Pancreas (tissue), 10 donors: ENCODE measurements at regions not wholly inside any gene's neighbourhood (a gene's known extent, or its start where the extent isn't known, plus 50 kb on each side); places are given as distances from the start of the nearest gene placed in this dataset.

Experiments used
- ATAC-seq, 4 donors: fragments of 200-7000 bp; cut with Tn5 transposase; one replicate each; pipeline versions ENCODE4 v1.8.0 to v1.9.1; 2020; ENCODE audit warnings: mild to moderate bottlenecking in 4 of 4, moderate library complexity in 4 of 4
- DNase-seq, 6 donors: peaks; one replicate each; pipeline ENCODE4 v3.0.0-alpha.2; 2020
- FAIRE-seq: peaks from 2 replicates; lab custom pipeline; 2012; peaks lifted over from hg19 to GRCh38; lab: Jason Lieb, UNC
- H3K27ac ChIP-seq, 4 donors: fragments of 200-600 bp; sonication (generic); 1 replicate in 3 of 4; 2 replicates in 1 of 4; pipeline versions ENCODE4 v1.5.0 to v1.8.0; 2020
- H3K27me3 ChIP-seq, 4 donors: fragments of 200-600 bp; one replicate each; pipeline ENCODE4 v1.8.0; 2021
- H3K36me3 ChIP-seq, 3 donors: fragments of 200-600 bp; sonication (generic) in 1 of 3; one replicate each; pipeline versions ENCODE4 v1.5.0 to v1.8.0; 2020 to 2021
- H3K4me1 ChIP-seq, 3 donors: fragments of 200-600 bp; one replicate each; pipeline ENCODE4 v1.8.0; 2021
- H3K4me3 ChIP-seq, 4 donors: fragments of 200-600 bp; sonication (generic) in 2 of 4; one replicate each; pipeline versions ENCODE4 v1.5.0 to v1.8.0; 2020 to 2021
- H3K9me3 ChIP-seq, 4 donors: fragments of 200-600 bp; one replicate each; pipeline ENCODE4 v1.8.0; 2021
- CTCF ChIP-seq, 4 donors: fragments of 200-600 bp; sonication (generic) in 3 of 4; IDR thresholded peaks; one replicate each; pipeline versions ENCODE4 v1.5.0 to v1.8.0; 2021; ENCODE audit warnings: antibody characterized with exemption in 4 of 4
- WGBS, 2 donors: extraction: QIAGEN DNeasy Blood & Tissue Kit; methylation state at CpG; one replicate each; pipeline ENCODE4 v1.1.7; 2013; 5-methylcytosine and 5-hydroxymethylcytosine counted together
- intact Hi-C, 3 donors: fragments of 100-400 bp; cut with DNase I; formaldehyde crosslinking; loops; one replicate each; pipeline versions ENCODE4 v1.11.1 to v1.14.2; 2022
- donor health status: healthy with polysubstance abuse.
- donor health status: DM: no; HTN: no; CAD: no; lungs with moderate emphysema.
- donor health status: DM: no; HTN: no; CAD: no.
- donor health status: control.
- donor health status: control.
- donor health status: Bipolar disorder and iron deficiency.
- donor health status: DM: yes; HTN: yes; CAD: no.
- donor health status: DM: no; HTN: no; CAD: no.
- donor health status: DM: no; HTN: no; CAD: no.
- donor health status: DM: yes; HTN: yes; CAD: no.

DNA sequence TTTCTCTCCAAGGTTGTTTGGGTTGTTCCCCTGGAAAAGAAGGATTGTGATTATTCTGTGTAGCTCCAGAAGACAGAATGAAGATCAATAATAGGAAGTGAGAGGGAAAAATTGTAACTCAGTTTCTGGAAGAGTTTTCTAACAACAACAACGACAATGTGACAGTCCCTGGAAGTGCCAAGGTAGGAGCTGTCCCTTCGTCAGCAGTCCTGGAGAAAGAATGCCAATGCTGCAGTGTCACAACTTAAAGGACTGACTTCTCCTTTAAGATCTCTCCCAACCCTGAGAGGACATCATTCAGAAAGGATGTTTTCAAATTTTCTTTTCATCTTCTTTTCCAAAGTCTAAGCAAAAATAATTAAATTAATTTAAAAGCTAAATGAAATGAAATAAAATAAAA, 136.4 kb upstream of the GAP43 start:
- TF ChIP-seq CTCF (IDR thresholded peaks at IDR 0.05) = no peak
- Histone ChIP-seq H3K36me3 (no peaks in the 10 kb centered on the region), H3K9me3 (no peaks in the 10 kb centered on the region), H3K4me1 (no peaks in the 10 kb centered on the region), H3K27me3 (no peaks in the 10 kb centered on the region), H3K4me3 (no peak overlapping the region), H3K27ac (no peak overlapping the region)
- intact Hi-C loops = no loop called here
- ATAC-seq (no peak), FAIRE-seq (no peak), DNase-seq (no peak)
- WGBS, 2 donors = 37 to 41% methylated on average over 2 of the region's 2 CpGs

DNA sequence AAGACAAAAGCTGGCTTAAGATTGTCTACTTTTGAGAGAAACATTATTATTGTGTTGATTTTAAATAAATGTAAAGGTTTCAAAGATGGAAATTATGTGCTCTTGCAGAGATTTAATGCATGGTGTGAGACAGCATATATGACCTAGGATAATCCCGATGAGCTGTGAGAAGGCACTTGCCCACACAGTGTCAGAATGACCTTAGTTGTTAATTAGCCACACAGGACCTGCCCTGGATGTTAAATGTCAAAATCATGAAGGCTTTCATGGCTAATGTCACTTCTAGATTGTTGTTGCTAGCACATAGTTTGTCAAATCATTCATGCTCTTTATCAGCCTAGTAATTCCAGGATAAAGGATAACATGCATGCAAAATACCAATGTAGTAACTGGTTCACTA, 135.3 kb upstream of the GAP43 start:
- Histone ChIP-seq H3K4me1 (no peaks in the 10 kb centered on the region), H3K4me3 (no peak overlapping the region), H3K9me3 (no peaks in the 10 kb centered on the region), H3K27ac (no peak overlapping the region), H3K27me3 (no peaks in the 10 kb centered on the region), H3K36me3 (no peaks in the 10 kb centered on the region)
- FAIRE-seq = no peak
- no peak for TF ChIP-seq CTCF (IDR thresholded peaks at IDR 0.05)
- intact Hi-C loops = no loop called here
- ATAC-seq = no peak
- no peak for DNase-seq
- WGBS, 2 donors = 45 to 54% methylated on average over 1 of the region's 1 CpG

DNA sequence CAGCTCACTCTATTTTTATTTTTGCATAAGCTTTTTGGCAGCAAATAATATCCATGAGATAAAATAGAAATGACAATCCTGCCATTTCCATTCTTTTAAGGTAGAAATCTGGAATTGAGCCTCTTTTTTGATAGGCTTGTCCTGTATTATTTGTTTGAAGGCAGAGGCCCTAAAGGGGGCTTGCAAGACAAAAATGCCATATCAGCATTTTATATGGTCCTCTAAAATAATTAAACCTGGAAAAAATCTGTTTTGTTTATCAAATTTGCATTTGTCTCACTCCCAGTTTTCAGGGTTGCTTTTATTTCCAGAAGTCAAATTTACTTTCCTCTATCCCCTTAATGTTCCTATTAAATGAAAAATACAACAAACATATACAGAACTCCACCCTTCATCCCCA, 134.9 kb upstream of the GAP43 start:
- Histone ChIP-seq H3K9me3 (no peaks in the 10 kb centered on the region), H3K27ac (no peak overlapping the region), H3K4me1 (no peaks in the 10 kb centered on the region), H3K27me3 (no peaks in the 10 kb centered on the region), H3K36me3 (no peaks in the 10 kb centered on the region), H3K4me3 (no peak overlapping the region)
- ATAC-seq = no peak
- no peak for FAIRE-seq
- TF ChIP-seq CTCF (IDR thresholded peaks at IDR 0.05) = no peak
- no peak for DNase-seq
- intact Hi-C loops = no loop called here

DNA sequence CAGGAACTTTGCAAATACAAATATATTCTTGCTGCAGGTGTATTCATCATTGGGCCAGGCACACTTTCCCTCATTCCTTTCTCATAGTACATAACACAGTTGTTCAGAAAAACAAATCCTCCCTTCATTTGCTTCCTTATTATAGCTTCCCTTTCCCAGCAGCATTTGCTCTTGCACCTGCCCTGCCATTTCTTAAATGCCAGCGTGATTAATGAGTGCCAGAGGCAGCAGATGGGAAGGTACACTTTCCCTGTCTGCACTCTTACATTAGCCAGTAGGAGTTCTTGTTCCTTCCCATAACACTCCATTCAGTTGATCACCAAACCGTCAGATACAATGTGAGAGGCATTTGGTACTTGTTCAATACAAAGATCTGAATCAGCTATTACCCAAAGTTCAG, 128.5 kb upstream of the GAP43 start:
- no peaks in the 10 kb centered on the region for H3K36me3 ChIP-seq
- FAIRE-seq (no peak), ATAC-seq (no peak), DNase-seq (no peak)
- intact Hi-C loops = no loop called here
- no peak overlapping the region for H3K27ac ChIP-seq
- H3K27me3 ChIP-seq = no peaks in the 10 kb centered on the region
- H3K9me3 ChIP-seq = no peaks in the 10 kb centered on the region
- no peak overlapping the region for H3K4me3 ChIP-seq
- TF ChIP-seq CTCF (IDR thresholded peaks at IDR 0.05) = no peak
- H3K4me1 ChIP-seq = no peaks in the 10 kb centered on the region
- WGBS, 2 donors = 53 to 62% methylated on average over 2 of the region's 2 CpGs

DNA sequence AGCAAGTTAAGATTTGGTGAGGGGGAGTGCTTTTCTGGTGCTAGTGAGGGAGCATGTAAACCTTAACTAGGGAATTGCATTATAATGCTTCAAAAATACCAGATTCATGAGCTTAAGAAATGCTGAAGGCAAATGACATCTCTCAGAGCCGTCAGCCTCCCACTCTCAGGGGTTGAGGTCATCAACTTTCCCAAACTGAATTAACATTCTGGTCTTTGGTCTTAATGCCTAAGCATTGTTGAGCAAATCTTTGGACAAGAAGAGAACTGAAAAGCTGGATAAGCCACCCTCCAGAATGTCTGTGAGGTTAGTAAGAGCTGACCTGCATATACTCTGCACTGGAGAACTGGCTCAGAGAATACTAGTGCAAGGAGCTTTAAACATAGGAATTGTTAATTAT, 124.9 kb upstream of the GAP43 start:
- H3K27ac ChIP-seq = no peak overlapping the region
- H3K4me1 ChIP-seq = no peaks in the 10 kb centered on the region
- TF ChIP-seq CTCF (IDR thresholded peaks at IDR 0.05) = no peak
- H3K9me3 ChIP-seq = no peaks in the 10 kb centered on the region
- no peaks in the 10 kb centered on the region for H3K27me3 ChIP-seq
- FAIRE-seq = no peak
- WGBS, 2 donors = 48 to 72% methylated on average over 1 of the region's 1 CpG
- intact Hi-C loops = no loop called here
- H3K36me3 ChIP-seq = no peaks in the 10 kb centered on the region
- no peak overlapping the region for H3K4me3 ChIP-seq
- ATAC-seq = no peak
- no peak for DNase-seq
